BLaER1 treated with 17β-estradiol and CSF1 and Interleukin-3, amounts not matched to agents 10 nM and 100 nM (cell line): ENCODE measurements at regions not wholly inside any gene's neighbourhood (a gene's known extent, or its start where the extent isn't known, plus 50 kb on each side); places are given as distances from the start of the nearest gene placed in this dataset.

Source experiments
- H3K27ac ChIP-seq, 11 experiments: shearing (Covaris generic); formaldehyde crosslinking; 2 replicates each; pipeline ENCODE4 v1.8.1; 2022
- H3K27me3 ChIP-seq, 11 experiments: shearing (Covaris generic); formaldehyde crosslinking; 2 replicates each; pipeline ENCODE4 v1.8.1; 2022
- H3K36me3 ChIP-seq, 11 experiments: shearing (Covaris generic); formaldehyde crosslinking; 2 replicates each; pipeline ENCODE4 v1.8.1; 2022
- H3K4me1 ChIP-seq, 10 experiments: shearing (Covaris generic); formaldehyde crosslinking; 2 replicates each; pipeline ENCODE4 v1.8.1; 2022
- H3K4me2 ChIP-seq, 11 experiments: shearing (Covaris generic); formaldehyde crosslinking; 2 replicates each; pipeline ENCODE4 v1.8.1; 2022
- H3K4me3 ChIP-seq, 10 experiments: shearing (Covaris generic); formaldehyde crosslinking; 2 replicates each; pipeline ENCODE4 v1.8.1; 2022
- H3K9ac ChIP-seq, 11 experiments: shearing (Covaris generic); formaldehyde crosslinking; 2 replicates each; pipeline ENCODE4 v1.8.1; 2022
- H3K9me3 ChIP-seq, 11 experiments: shearing (Covaris generic); formaldehyde crosslinking; replicated peaks in 1 of 11; 2 replicates each; pipeline ENCODE4 v1.8.1; 2022
- H4K20me1 ChIP-seq, 11 experiments: shearing (Covaris generic); formaldehyde crosslinking; 2 replicates each; pipeline ENCODE4 v1.8.1; 2022
- Cebpa-rat ChIP-seq, 11 experiments: shearing (Covaris generic); IDR thresholded peaks; 2 replicates each; pipeline ENCODE4 v1.8.1; 2022

GRCh38 chr14:95386536-95387095, 66.9 kb upstream of the CLMN start:
- TF ChIP-seq Cebpa-rat (IDR thresholded peaks at IDR 0.05): no peak
- no peak overlapping the region for H3K9ac ChIP-seq
- H3K4me3 ChIP-seq: no peak overlapping the region
- H3K4me1 ChIP-seq: peaks cover 0 to 22% (median 8%) of the 10 kb centered on the region in 10 experiments; a peak in 12 of 20 replicates
- no peaks in the 10 kb centered on the region for H3K27me3 ChIP-seq
- H3K9me3 ChIP-seq: peaks cover 0 to 21% (median 10%) of the 10 kb centered on the region in 11 experiments; a peak in 13 of 22 replicates
- no peak overlapping the region for H3K27ac ChIP-seq
- no peak overlapping the region for H3K4me2 ChIP-seq
- no peaks in the 10 kb centered on the region for H4K20me1 ChIP-seq
- H3K36me3 ChIP-seq: no peaks in the 10 kb centered on the region

DNA sequence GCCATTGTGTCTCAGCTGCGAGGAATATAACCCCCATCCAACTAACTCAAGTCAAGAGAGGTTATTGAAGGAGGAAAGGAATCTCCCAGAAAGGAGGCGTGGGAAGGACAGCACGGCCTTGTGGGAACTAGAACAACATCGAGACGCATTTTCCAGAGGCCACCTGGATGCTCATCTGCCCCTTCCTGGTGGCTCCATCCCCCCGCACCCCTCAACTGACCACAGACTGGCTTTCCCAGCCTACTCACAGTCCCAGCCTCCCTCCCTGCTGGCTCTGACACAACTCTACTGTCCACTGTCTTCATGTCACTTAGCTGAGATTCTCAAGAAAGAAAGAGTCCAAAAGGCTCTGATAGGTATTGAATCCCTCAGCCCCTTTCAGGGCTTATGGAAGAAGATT, 66.0 kb upstream of the CLMN start:
- Histone ChIP-seq H3K9ac (no peak overlapping the region), H3K9me3 (peaks cover 3 to 26% (median 14%) of the 10 kb centered on the region in 11 experiments), H3K27me3 (no peaks in the 10 kb centered on the region), H4K20me1 (no peaks in the 10 kb centered on the region), H3K4me2 (no peak overlapping the region), H3K36me3 (no peaks in the 10 kb centered on the region), H3K4me3 (no peak overlapping the region), H3K4me1 (peaks cover 0 to 22% (median 8%) of the 10 kb centered on the region in 10 experiments; a peak in 12 of 20 replicates), H3K27ac (no peak overlapping the region)
- no peak for TF ChIP-seq Cebpa-rat (IDR thresholded peaks at IDR 0.05)

DNA sequence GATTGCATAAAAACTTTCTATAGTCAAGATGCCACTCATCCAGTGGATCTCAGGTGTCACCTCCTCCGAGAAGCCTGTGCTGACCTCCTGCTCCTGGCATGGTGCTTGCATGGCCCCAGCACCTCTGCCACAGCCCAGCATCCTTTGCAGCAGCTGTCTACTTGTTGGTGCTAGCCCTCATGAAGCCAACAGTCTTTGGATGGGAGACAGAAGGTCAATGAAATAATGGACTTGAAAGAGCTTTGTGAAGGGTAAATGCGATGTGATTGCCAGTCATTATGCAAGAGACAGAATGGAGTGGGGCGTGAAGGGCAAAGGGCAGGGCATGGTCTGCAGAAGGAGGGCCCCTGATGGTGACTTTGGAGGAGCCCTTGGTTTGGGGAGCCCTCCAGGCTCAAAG, 63.0 kb upstream of the CLMN start:
- Histone ChIP-seq H4K20me1 (no peaks in the 10 kb centered on the region), H3K4me2 (no peak overlapping the region), H3K4me1 (0 out of 20 replicates have a peak, but pooled peaks cover 0 to 5% (median 0%) of the 10 kb centered on the region in 10 experiments), H3K27me3 (no peaks in the 10 kb centered on the region), H3K4me3 (no peak overlapping the region), H3K27ac (no peak overlapping the region), H3K9me3 (peaks cover 28 to 36% (median 32%) of the 10 kb centered on the region in 11 experiments), H3K36me3 (0 out of 22 replicates have a peak, but pooled peaks cover 0 to 3% (median 0%) of the 10 kb centered on the region in 11 experiments), H3K9ac (no peak overlapping the region)
- no peak for TF ChIP-seq Cebpa-rat (IDR thresholded peaks at IDR 0.05)

- H4K20me1 ChIP-seq: no peaks in the 10 kb centered on the region
- no peak for TF ChIP-seq Cebpa-rat (IDR thresholded peaks at IDR 0.05)
- no peak overlapping the region for H3K4me3 ChIP-seq
- no peak overlapping the region for H3K4me2 ChIP-seq
- no peak overlapping the region for H3K9ac ChIP-seq
- H3K27me3 ChIP-seq: no peaks in the 10 kb centered on the region
- H3K36me3 ChIP-seq: 0 out of 22 replicates have a peak, but pooled peaks cover 0 to 3% (median 0%) of the 10 kb centered on the region in 11 experiments
- 0 out of 20 replicates have a peak, but pooled peaks cover 0 to 3% (median 0%) of the 10 kb centered on the region in 10 experiments for H3K4me1 ChIP-seq
- peaks cover 28 to 36% (median 32%) of the 10 kb centered on the region in 11 experiments for H3K9me3 ChIP-seq
- H3K27ac ChIP-seq: no peak overlapping the region
Measured at GRCh38 chr14:95381726-95382125, 62.0 kb upstream of the CLMN start.

DNA sequence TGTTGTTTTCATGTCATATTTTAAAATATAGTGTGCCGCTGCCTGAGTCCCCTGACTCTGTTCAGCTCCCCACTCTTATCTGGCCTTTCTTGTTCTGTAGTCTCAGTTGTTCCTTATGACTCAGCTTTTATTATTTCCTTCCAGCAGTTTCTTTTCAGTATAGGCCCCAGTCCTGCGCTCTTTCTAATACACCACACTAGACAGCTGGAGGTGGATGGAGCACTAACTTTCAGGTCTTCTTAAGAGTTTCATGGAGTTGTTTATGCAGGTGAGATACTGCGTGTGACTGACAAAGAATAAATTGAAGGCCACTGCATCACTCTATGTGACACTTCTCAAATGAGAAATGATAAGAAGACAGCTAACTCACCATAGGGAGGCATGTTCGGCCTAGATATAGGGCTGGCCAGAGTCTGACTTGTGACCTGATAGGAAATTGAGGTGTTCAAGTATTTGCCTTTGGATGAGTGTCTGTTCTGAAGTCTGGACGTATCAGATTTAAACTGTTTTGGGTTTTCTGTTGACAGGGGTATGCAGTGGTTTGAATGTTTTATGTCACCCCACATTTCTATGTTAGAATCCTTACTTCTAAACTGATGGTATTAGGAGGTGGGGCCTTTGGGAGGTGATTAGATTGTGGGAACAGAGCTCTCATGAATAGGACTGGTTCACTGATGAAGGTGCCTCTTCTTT, 60.8 kb upstream of the CLMN start:
- no peak overlapping the region for H3K4me3 ChIP-seq
- no peaks in the 10 kb centered on the region for H3K27me3 ChIP-seq
- H3K36me3 ChIP-seq: 0 out of 22 replicates have a peak, but pooled peaks cover 0 to 3% (median 0%) of the 10 kb centered on the region in 11 experiments
- no peaks in the 10 kb centered on the region for H4K20me1 ChIP-seq
- H3K4me2 ChIP-seq: no peak overlapping the region
- no peak for TF ChIP-seq Cebpa-rat (IDR thresholded peaks at IDR 0.05)
- no peak overlapping the region for H3K27ac ChIP-seq
- peaks cover 28 to 36% (median 32%) of the 10 kb centered on the region in 11 experiments for H3K9me3 ChIP-seq
- peaks cover 0 to 5% (median 3%) of the 10 kb centered on the region in 10 experiments; a peak in 12 of 20 replicates for H3K4me1 ChIP-seq
- no peak overlapping the region for H3K9ac ChIP-seq

DNA sequence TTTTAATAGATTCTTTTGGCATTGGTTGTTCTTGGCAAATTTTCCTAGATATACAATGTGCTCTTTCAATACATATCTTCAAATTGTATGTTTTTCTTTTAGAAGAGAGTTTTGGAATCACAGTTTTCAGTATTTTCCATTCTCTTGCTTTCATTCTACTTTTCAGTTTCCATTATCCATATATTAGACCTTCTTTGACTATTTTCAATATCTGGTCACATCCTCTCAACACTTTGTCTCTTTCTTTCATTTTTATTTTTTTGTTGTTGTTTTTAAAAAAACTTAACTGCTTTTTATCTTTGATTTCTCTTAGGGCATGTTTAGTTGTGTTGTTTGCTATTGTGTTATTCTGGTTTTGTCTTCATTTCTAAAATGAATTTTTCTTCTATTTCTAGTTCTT, 59.9 kb upstream of the CLMN start:
- Histone ChIP-seq H3K4me2 (no peak overlapping the region), H3K9me3 (peaks cover 28 to 36% (median 32%) of the 10 kb centered on the region in 11 experiments), H3K27ac (no peak overlapping the region), H3K36me3 (0 out of 22 replicates have a peak, but pooled peaks cover 0 to 3% (median 0%) of the 10 kb centered on the region in 11 experiments), H4K20me1 (no peaks in the 10 kb centered on the region), H3K4me3 (no peak overlapping the region), H3K4me1 (peaks cover 0 to 7% (median 6%) of the 10 kb centered on the region in 10 experiments; a peak in 12 of 20 replicates), H3K27me3 (no peaks in the 10 kb centered on the region), H3K9ac (no peak overlapping the region)
- TF ChIP-seq Cebpa-rat (IDR thresholded peaks at IDR 0.05): no peak

DNA sequence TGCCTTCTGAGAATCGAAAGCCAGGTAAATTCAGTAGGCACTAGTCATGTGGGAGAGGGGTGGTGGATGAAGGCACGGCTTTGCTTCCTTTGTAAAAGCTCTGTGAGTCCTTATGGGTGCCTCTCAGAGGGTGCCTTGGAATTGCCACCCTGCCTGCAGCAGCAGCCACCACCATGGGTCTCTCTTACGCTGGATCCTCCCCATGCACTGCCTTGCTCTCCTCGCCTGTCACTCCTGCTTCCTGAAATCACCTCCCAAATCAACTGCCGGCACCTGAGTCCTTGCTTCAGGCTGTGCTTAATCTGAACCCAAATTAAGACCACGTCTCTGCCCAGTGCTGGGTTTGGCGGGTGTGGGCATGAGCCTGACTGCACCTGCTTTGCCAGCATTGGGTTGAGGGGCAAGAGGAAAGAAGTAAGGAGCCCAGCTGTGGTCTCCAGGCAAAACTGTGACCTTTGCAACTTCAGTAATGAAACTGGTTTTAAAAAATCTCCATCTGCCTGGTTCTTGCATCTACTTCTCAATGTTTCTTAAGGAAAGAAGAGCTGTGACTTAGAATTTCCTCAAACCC, 55.9 kb upstream of the CLMN start:
- Histone ChIP-seq H4K20me1 (no peaks in the 10 kb centered on the region), H3K27me3 (no peaks in the 10 kb centered on the region), H3K9ac (no peak overlapping the region), H3K36me3 (0 out of 22 replicates have a peak, but pooled peaks cover 0 to 3% (median 0%) of the 10 kb centered on the region in 11 experiments), H3K9me3 (peaks cover 22 to 26% (median 23%) of the 10 kb centered on the region in 11 experiments), H3K4me3 (no peak overlapping the region), H3K27ac (no peak overlapping the region), H3K4me1 (peaks cover 8 to 40% (median 29%) of the 10 kb centered on the region in 10 experiments), H3K4me2 (peak overlapping the region in 7 of 11 experiments; percentile 3 to 54 (median 32); a peak in 10 of 22 replicates)
- TF ChIP-seq Cebpa-rat (IDR thresholded peaks at IDR 0.05): no peak

- Histone ChIP-seq H3K4me2 (no peak overlapping the region), H3K4me3 (no peak overlapping the region), H3K4me1 (peaks cover 20 to 52% (median 41%) of the 10 kb centered on the region in 10 experiments), H3K9ac (no peak overlapping the region), H3K27ac (no peak overlapping the region), H4K20me1 (no peaks in the 10 kb centered on the region), H3K36me3 (no peaks in the 10 kb centered on the region), H3K9me3 (peaks cover 10 to 14% (median 11%) of the 10 kb centered on the region in 11 experiments), H3K27me3 (no peaks in the 10 kb centered on the region)
- no peak for TF ChIP-seq Cebpa-rat (IDR thresholded peaks at IDR 0.05)
Measured at GRCh38 chr14:95374239-95374997, 54.7 kb upstream of the CLMN start.
